ENCODE measurements at regions not wholly inside any gene's neighbourhood (a gene's known extent, or its start where the extent isn't known, plus 50 kb on each side); places are given as distances from the start of the nearest gene placed in this dataset.

GRCh38 chr2:204012072-204012653, 75.6 kb downstream of the ICOS start:
- no peak overlapping the region for H3K27ac ChIP-seq

GRCh38 chr2:204015118-204015843, 78.7 kb downstream of the ICOS start:
- H3K4me1 ChIP-seq: peaks cover 0 to 8% (median 0%) of the 10 kb centered on the region in 4 donors

More at GRCh38 chr2:204012072-204012653, 75.6 kb downstream of the ICOS start:
- Histone ChIP-seq H3K27me3 (no peaks in the 10 kb centered on the region), H3K4me1 (peaks cover 0 to 8% (median 0%) of the 10 kb centered on the region in 4 donors), H3K4me3 (no peak overlapping the region), H3K36me3 (no peaks in the 10 kb centered on the region), H3K9me3 (no peaks in the 10 kb centered on the region)
- TF ChIP-seq POLR2A (IDR thresholded peaks at IDR 0.05): no peak
- no peak for TF ChIP-seq EP300 (IDR thresholded peaks at IDR 0.05)
- no peak for TF ChIP-seq CTCF (IDR thresholded peaks at IDR 0.05)
- no peak for TF ChIP-seq POLR2AphosphoS5 (IDR thresholded peaks at IDR 0.05)
- intact Hi-C loops (cut with DNase I): no loop called here
- DNase-seq: no peak
- WGBS, 2 donors: 38 to 73% methylated on average over 4 of the region's 4 CpGs

GRCh38 chr2:204018717-204019116, 82.2 kb downstream of the ICOS start:
- H3K4me3 ChIP-seq: no peak overlapping the region
- TF ChIP-seq POLR2A (IDR thresholded peaks at IDR 0.05): no peak
- no peak for TF ChIP-seq CTCF (IDR thresholded peaks at IDR 0.05)
- TF ChIP-seq POLR2AphosphoS5 (IDR thresholded peaks at IDR 0.05): no peak
- no peak for TF ChIP-seq EP300 (IDR thresholded peaks at IDR 0.05)
- intact Hi-C loops (cut with DNase I): no loop called here
- H3K4me1 ChIP-seq: peaks cover 0 to 11% (median 3%) of the 10 kb centered on the region in 4 donors
- H3K9me3 ChIP-seq: no peaks in the 10 kb centered on the region
- H3K27me3 ChIP-seq: no peaks in the 10 kb centered on the region
- no peak overlapping the region for H3K27ac ChIP-seq
- 90 to 91% methylated on average over 6 of the region's 6 CpGs for WGBS, 2 donors
- DNase-seq: no peak
- no peaks in the 10 kb centered on the region for H3K36me3 ChIP-seq

More at GRCh38 chr2:204015118-204015843, 78.7 kb downstream of the ICOS start:
- Histone ChIP-seq H3K27me3 (no peaks in the 10 kb centered on the region), H3K36me3 (no peaks in the 10 kb centered on the region), H3K9me3 (no peaks in the 10 kb centered on the region), H3K4me3 (no peak overlapping the region), H3K27ac (no peak overlapping the region)
- WGBS, 2 donors: 80 to 86% methylated on average over 8 of the region's 8 CpGs
- TF ChIP-seq EP300 (IDR thresholded peaks at IDR 0.05) (no peak), POLR2A (IDR thresholded peaks at IDR 0.05) (no peak), CTCF (IDR thresholded peaks at IDR 0.05) (no peak), POLR2AphosphoS5 (IDR thresholded peaks at IDR 0.05) (no peak)
- DNase-seq: no peak
- intact Hi-C loops (cut with DNase I): no loop called here

GRCh38 chr2:204019572-204020501, 83.3 kb downstream of the ICOS start:
- Histone ChIP-seq H3K27me3 (no peaks in the 10 kb centered on the region), H3K9me3 (no peaks in the 10 kb centered on the region), H3K36me3 (no peaks in the 10 kb centered on the region), H3K4me1 (peaks cover 0 to 22% (median 12%) of the 10 kb centered on the region in 4 donors), H3K4me3 (no peak overlapping the region), H3K27ac (no peak overlapping the region)
- intact Hi-C loops (cut with DNase I): loop anchor here (10.0 kb wide), 2 partner anchors 95 to 305 kb away; no protein-coding TSS in a partner anchor
- TF ChIP-seq EP300 (IDR thresholded peaks at IDR 0.05) (no peak), CTCF (IDR thresholded peaks at IDR 0.05) (no peak), POLR2A (IDR thresholded peaks at IDR 0.05) (no peak), POLR2AphosphoS5 (IDR thresholded peaks at IDR 0.05) (no peak)
- DNase-seq: no peak
- WGBS, 2 donors: 69 to 78% methylated on average over 6 of the region's 6 CpGs
